IMR-90 (cell line): ENCODE measurements at regions not wholly inside any gene's neighbourhood (a gene's known extent, or its start where the extent isn't known, plus 50 kb on each side); places are given as distances from the start of the nearest gene placed in this dataset.

ENCODE experiments used
- CEBPB ChIP-seq: IDR thresholded peaks from 2 replicates; pipeline ENCODE4 v1.6.1; 2012; ENCODE audit warnings: low read depth, low read length, improper control_type of control experiment
- FOS ChIP-seq: fragments of 150-350 bp; IDR thresholded peaks from 2 replicates; pipeline ENCODE4 v1.6.1; 2016; ENCODE audit warnings: low read depth, low read length
- MAFK ChIP-seq: IDR thresholded peaks from 2 replicates; pipeline ENCODE4 v1.6.1; 2012; ENCODE audit warnings: low read depth, low read length, improper control_type of control experiment
- MAZ ChIP-seq: IDR thresholded peaks from 2 replicates; pipeline ENCODE4 v1.6.1; 2012; ENCODE audit warnings: low read depth, mild to moderate bottlenecking, low read length, improper control_type of control experiment, moderate library complexity, borderline replicate concordance
- MXI1 ChIP-seq: IDR thresholded peaks from 2 replicates; pipeline ENCODE4 v1.6.1; 2012; ENCODE audit warnings: low read depth, mild to moderate bottlenecking, low read length, moderate library complexity, borderline replicate concordance
- POLR2A ChIP-seq: IDR thresholded peaks from 2 replicates; pipeline ENCODE4 v1.6.1; 2012; ENCODE audit warnings: mild to moderate bottlenecking, low read depth, low read length
- RAD21 ChIP-seq: IDR thresholded peaks from 2 replicates; pipeline ENCODE4 v1.6.1; 2012; ENCODE audit warnings: low read length, improper control_type of control experiment
- RCOR1 ChIP-seq: IDR thresholded peaks from 2 replicates; pipeline ENCODE4 v1.6.1; 2012; ENCODE audit warnings: mild to moderate bottlenecking, low read length, improper control_type of control experiment; ENCODE audit not compliant: insufficient replicate concordance
- RFX5 ChIP-seq: IDR thresholded peaks from 2 replicates; pipeline ENCODE4 v1.8.0; 2012; ENCODE audit warnings: low read depth, mild to moderate bottlenecking, low read length, moderate library complexity
- SMC3 ChIP-seq: fragments of 150-350 bp; IDR thresholded peaks from 2 replicates; pipeline ENCODE4 v1.6.1; 2016; ENCODE audit warnings: low read depth, mild to moderate bottlenecking, antibody characterized with exemption, low read length, moderate library complexity
- TF ChIP-seq, protein P1 (sequence below): fragments of 150-350 bp; IDR thresholded peaks from 2 replicates; pipeline ENCODE4 v1.6.1; 2017; ENCODE audit warnings: mild to moderate bottlenecking, antibody characterized with exemption, low read length, low read depth
- TF ChIP-seq, protein P2 (sequence below): conservative IDR thresholded peaks from 2 replicates; pipeline ENCODE4 v1.5.1; 2012; ENCODE audit warnings: mild to moderate bottlenecking, low read depth, low read length, improper control_type of control experiment

DNA sequence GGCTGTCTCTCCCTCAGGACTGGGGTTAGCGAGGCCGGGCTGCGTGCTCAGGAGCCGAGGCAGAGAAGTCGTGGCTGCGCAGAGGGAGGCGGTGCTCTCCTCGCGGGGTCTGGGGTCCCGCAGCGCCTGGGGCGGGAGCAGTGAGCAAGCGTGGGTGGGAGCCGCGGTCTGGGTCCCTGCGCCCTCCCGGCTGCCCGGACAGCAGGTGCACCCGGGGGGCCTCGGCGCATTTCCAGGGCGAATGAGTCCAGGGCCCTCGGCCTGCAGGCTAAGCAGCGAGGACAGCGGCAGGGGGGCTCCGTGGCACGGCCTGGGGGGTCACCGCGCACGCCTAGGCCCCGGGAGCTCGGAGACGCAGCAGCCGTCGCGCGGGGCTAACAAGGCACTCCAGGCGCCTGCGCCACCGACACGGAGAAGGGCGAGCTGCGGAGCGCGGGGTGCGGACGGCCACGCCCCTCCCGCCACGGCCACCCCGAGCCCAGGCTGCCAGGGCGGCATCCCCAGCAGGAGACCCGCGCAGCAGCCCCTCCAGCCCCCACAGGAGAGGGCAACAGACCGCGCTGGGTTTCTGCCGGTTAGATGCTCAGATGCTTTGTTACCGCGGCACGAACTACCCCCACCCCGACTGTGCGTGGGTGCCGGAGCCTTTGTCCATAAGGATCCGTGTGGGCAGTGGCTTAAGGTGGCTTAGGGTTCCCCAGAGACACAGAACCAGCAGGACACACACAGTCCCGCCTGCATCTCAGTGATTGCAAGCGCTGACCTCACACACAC is 117.7 kb upstream of the C14orf180 start:
- TF ChIP-seq, protein P1, sequence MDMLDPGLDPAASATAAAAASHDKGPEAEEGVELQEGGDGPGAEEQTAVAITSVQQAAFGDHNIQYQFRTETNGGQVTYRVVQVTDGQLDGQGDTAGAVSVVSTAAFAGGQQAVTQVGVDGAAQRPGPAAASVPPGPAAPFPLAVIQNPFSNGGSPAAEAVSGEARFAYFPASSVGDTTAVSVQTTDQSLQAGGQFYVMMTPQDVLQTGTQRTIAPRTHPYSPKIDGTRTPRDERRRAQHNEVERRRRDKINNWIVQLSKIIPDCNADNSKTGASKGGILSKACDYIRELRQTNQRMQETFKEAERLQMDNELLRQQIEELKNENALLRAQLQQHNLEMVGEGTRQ, result no peak
- no peak for TF ChIP-seq CEBPB
- TF ChIP-seq RFX5, result no peak
- TF ChIP-seq, protein P2, sequence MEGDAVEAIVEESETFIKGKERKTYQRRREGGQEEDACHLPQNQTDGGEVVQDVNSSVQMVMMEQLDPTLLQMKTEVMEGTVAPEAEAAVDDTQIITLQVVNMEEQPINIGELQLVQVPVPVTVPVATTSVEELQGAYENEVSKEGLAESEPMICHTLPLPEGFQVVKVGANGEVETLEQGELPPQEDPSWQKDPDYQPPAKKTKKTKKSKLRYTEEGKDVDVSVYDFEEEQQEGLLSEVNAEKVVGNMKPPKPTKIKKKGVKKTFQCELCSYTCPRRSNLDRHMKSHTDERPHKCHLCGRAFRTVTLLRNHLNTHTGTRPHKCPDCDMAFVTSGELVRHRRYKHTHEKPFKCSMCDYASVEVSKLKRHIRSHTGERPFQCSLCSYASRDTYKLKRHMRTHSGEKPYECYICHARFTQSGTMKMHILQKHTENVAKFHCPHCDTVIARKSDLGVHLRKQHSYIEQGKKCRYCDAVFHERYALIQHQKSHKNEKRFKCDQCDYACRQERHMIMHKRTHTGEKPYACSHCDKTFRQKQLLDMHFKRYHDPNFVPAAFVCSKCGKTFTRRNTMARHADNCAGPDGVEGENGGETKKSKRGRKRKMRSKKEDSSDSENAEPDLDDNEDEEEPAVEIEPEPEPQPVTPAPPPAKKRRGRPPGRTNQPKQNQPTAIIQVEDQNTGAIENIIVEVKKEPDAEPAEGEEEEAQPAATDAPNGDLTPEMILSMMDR, result no peak
- no peak for TF ChIP-seq POLR2A
- no peak for TF ChIP-seq RCOR1
- TF ChIP-seq MXI1, result no peak
- no peak for TF ChIP-seq MAZ
- no peak for TF ChIP-seq MAFK
- no peak for TF ChIP-seq RAD21
- TF ChIP-seq FOS, result no peak
- TF ChIP-seq SMC3, result no peak
